Endodermal cell (in vitro differentiated cells): ENCODE measurements at regions not wholly inside any gene's neighbourhood (a gene's known extent, or its start where the extent isn't known, plus 50 kb on each side); places are given as distances from the start of the nearest gene placed in this dataset.

Source experiments
- DNase-seq: peaks from one replicate; pipeline ENCODE4 v3.0.0-alpha.2; 2017
- H3K27ac ChIP-seq: 2 replicates; pipeline ENCODE4 v1.5.1; 2013; ENCODE audit warnings: mild to moderate bottlenecking, low read depth, low read length, moderate library complexity
- H3K27me3 ChIP-seq: 2 replicates; pipeline ENCODE4 v1.6.1; 2013; ENCODE audit warnings: mild to moderate bottlenecking, low read length, moderate library complexity; ENCODE audit not compliant: insufficient read depth, control insufficient read depth, poor library complexity, severe bottlenecking
- H3K36me3 ChIP-seq: 2 replicates; pipeline ENCODE4 v1.7.0; 2013; ENCODE audit warnings: mild to moderate bottlenecking, low read length, moderate library complexity; ENCODE audit not compliant: control insufficient read depth, insufficient read depth
- H3K4me1 ChIP-seq: one replicate; pipeline ENCODE4 v1.7.0; 2013; ENCODE audit warnings: low read length; ENCODE audit not compliant: control insufficient read depth, insufficient read depth
- H3K4me3 ChIP-seq: 2 replicates; pipeline ENCODE4 v1.5.1; 2013; ENCODE audit warnings: mild to moderate bottlenecking, low read length, moderate library complexity
- H3K9ac ChIP-seq: 2 replicates; pipeline ENCODE4 v1.6.1; 2013; ENCODE audit warnings: mild to moderate bottlenecking, low read length, moderate library complexity; ENCODE audit not compliant: poor library complexity, severe bottlenecking; ENCODE audit errors: extremely low read depth
- H3K9me3 ChIP-seq: 2 replicates; pipeline ENCODE4 v1.6.1; 2013; ENCODE audit warnings: mild to moderate bottlenecking, low read length, moderate library complexity; ENCODE audit not compliant: control insufficient read depth
- H3K27ac Mint-ChIP-seq: 2 replicates; pipeline ENCODE4 v1.8.0; 2020; ENCODE audit warnings: mixed read lengths
- H3K27me3 Mint-ChIP-seq: 2 replicates; pipeline ENCODE4 v1.8.0; 2021; ENCODE audit warnings: mild to moderate bottlenecking, mixed read lengths; ENCODE audit not compliant: insufficient read depth
- H3K36me3 Mint-ChIP-seq: 2 replicates; pipeline ENCODE4 v1.8.0; 2020; ENCODE audit warnings: low read depth, mixed read lengths
- H3K4me1 Mint-ChIP-seq: 2 replicates; pipeline ENCODE4 v1.8.0; 2020; ENCODE audit warnings: mixed read lengths
- H3K4me3 Mint-ChIP-seq: 2 replicates; pipeline ENCODE4 v1.8.0; 2020; ENCODE audit warnings: mild to moderate bottlenecking, moderate library complexity, mixed read lengths
- H3K9me3 Mint-ChIP-seq: 2 replicates; pipeline ENCODE4 v1.8.0; 2020; ENCODE audit warnings: mild to moderate bottlenecking, mixed read lengths
- CTCF ChIP-seq: fragments of 200-600 bp; sonication (generic); conservative IDR thresholded peaks from 2 replicates; pipeline ENCODE4 v1.5.0; 2021; ENCODE audit warnings: antibody characterized with exemption, mild to moderate bottlenecking
- WGBS, 2 experiments: methylation state at CpG; one replicate each; pipeline versions ENCODE4 v1.1.5 to v1.1.7; 2013; ENCODE audit warnings: missing lambda C conversion rate in 2 of 2, mixed read lengths in 1 of 2; ENCODE audit not compliant: insufficient coverage in 1 of 2, insufficient read length in 1 of 2; 5-methylcytosine and 5-hydroxymethylcytosine counted together

- Histone ChIP-seq H3K27ac (no peak overlapping the region), H3K36me3 (no peaks in the 10 kb centered on the region), H3K27me3 (no peaks in the 10 kb centered on the region), H3K9ac (no peak overlapping the region), H3K4me3 (no peak overlapping the region), H3K4me1 (no peaks in the 10 kb centered on the region), H3K9me3 (no peaks in the 10 kb centered on the region)
- Mint-ChIP-seq H3K4me1 (peaks cover 3% of the 10 kb centered on the region), H3K36me3 (no peaks in the 10 kb centered on the region), H3K27ac (no peak overlapping the region), H3K9me3 (no peaks in the 10 kb centered on the region), H3K4me3 (no peak overlapping the region), H3K27me3 (no peaks in the 10 kb centered on the region)
- WGBS, 2 experiments, result 88% methylated on average over 1 of the region's 2 CpGs; no CpG with 5 or more reads in 1 of the 2 experiments
- no peak for TF ChIP-seq CTCF
- DNase-seq, result no peak
Observed at GRCh38 chr13:84677836-84678235, 795.6 kb upstream of the SLITRK1 start.

GRCh38 chr13:84672616-84673015 is 790.3 kb upstream of the SLITRK1 start:
- 83 to 94% methylated on average over 2 to 3 of the region's 3 CpGs for WGBS, 2 experiments

GRCh38 chr13:84670245-84670644 is 788.0 kb upstream of the SLITRK1 start:
- H3K9me3 ChIP-seq, result no peaks in the 10 kb centered on the region
- WGBS, 2 experiments, result 70 to 100% methylated on average over 1 of the region's 1 CpG
- no peaks in the 10 kb centered on the region for H3K36me3 Mint-ChIP-seq
- H3K9me3 Mint-ChIP-seq, result no peaks in the 10 kb centered on the region
- H3K4me1 Mint-ChIP-seq, result no peaks in the 10 kb centered on the region
- H3K27ac Mint-ChIP-seq, result no peak overlapping the region
- TF ChIP-seq CTCF, result no peak
- no peak overlapping the region for H3K4me3 ChIP-seq
- no peak overlapping the region for H3K27ac ChIP-seq
- H3K4me3 Mint-ChIP-seq, result no peak overlapping the region
- H3K4me1 ChIP-seq, result no peaks in the 10 kb centered on the region
- no peaks in the 10 kb centered on the region for H3K27me3 Mint-ChIP-seq
- H3K9ac ChIP-seq, result no peak overlapping the region
- H3K27me3 ChIP-seq, result no peaks in the 10 kb centered on the region
- H3K36me3 ChIP-seq, result no peaks in the 10 kb centered on the region
- no peak for DNase-seq

More at GRCh38 chr13:84672616-84673015, 790.3 kb upstream of the SLITRK1 start:
- Histone ChIP-seq H3K9ac (no peak overlapping the region), H3K36me3 (no peaks in the 10 kb centered on the region), H3K27me3 (no peaks in the 10 kb centered on the region), H3K4me1 (no peaks in the 10 kb centered on the region), H3K4me3 (no peak overlapping the region), H3K9me3 (no peaks in the 10 kb centered on the region), H3K27ac (no peak overlapping the region)
- no peak overlapping the region for H3K27ac Mint-ChIP-seq
- TF ChIP-seq CTCF, result no peak
- no peaks in the 10 kb centered on the region for H3K4me1 Mint-ChIP-seq
- no peaks in the 10 kb centered on the region for H3K27me3 Mint-ChIP-seq
- no peak overlapping the region for H3K4me3 Mint-ChIP-seq
- DNase-seq, result no peak
- H3K9me3 Mint-ChIP-seq, result no peaks in the 10 kb centered on the region
- no peaks in the 10 kb centered on the region for H3K36me3 Mint-ChIP-seq
